Upper lobe of left lung (tissue), 4 donors: ENCODE measurements at regions not wholly inside any gene's neighbourhood (a gene's known extent, or its start where the extent isn't known, plus 50 kb on each side); places are given as distances from the start of the nearest gene placed in this dataset.

Experiments
- POLR2A ChIP-seq, 4 donors: fragments of 450-650 bp; IDR thresholded peaks; one replicate each; pipeline ENCODE4 v1.5.1; 2016 to 2017; ENCODE audit warnings: antibody characterized with exemption in 4 of 4, mild to moderate bottlenecking in 2 of 4
- TF ChIP-seq, protein P1 (sequence below), 6 experiments: fragments of 450-650 bp in 4 of 6; fragments of 200-600 bp in 2 of 6; sonication (generic) in 2 of 6; IDR thresholded peaks; one replicate each; pipeline ENCODE4 v1.5.1; 2016 to 2019; ENCODE audit warnings: antibody characterized with exemption in 6 of 6

DNA sequence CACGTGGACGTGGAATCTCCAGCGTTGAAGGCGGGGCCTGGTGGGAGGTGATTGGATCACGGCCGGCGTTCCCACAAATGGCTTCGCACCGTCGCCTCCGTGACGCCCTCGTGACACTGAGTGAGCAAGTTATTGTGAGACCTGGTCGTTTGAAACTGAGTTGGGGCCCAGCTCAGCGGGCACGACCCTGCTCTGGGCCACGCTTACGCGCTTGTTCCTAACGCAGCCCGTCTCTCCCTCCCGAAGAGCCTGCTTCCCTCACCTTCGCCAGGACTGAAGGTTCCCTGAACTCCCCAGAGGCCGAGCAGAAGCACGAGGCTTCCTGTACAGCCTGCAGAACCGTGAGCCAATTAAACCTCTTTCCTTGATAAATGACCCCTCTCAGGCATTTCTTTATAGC is 121.8 kb downstream of the RTP5 start:
- no peak for TF ChIP-seq POLR2A (IDR thresholded peaks at IDR 0.05)
- TF ChIP-seq, protein P1, sequence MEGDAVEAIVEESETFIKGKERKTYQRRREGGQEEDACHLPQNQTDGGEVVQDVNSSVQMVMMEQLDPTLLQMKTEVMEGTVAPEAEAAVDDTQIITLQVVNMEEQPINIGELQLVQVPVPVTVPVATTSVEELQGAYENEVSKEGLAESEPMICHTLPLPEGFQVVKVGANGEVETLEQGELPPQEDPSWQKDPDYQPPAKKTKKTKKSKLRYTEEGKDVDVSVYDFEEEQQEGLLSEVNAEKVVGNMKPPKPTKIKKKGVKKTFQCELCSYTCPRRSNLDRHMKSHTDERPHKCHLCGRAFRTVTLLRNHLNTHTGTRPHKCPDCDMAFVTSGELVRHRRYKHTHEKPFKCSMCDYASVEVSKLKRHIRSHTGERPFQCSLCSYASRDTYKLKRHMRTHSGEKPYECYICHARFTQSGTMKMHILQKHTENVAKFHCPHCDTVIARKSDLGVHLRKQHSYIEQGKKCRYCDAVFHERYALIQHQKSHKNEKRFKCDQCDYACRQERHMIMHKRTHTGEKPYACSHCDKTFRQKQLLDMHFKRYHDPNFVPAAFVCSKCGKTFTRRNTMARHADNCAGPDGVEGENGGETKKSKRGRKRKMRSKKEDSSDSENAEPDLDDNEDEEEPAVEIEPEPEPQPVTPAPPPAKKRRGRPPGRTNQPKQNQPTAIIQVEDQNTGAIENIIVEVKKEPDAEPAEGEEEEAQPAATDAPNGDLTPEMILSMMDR (IDR thresholded peaks at IDR 0.05) = no peak
